H1 (cell line): ENCODE measurements at regions not wholly inside any gene's neighbourhood (a gene's known extent, or its start where the extent isn't known, plus 50 kb on each side); places are given as distances from the start of the nearest gene placed in this dataset.

ENCODE experiments used
- BCL11A ChIP-seq, 2 experiments: IDR thresholded peaks; one replicate each; pipeline ENCODE4 v1.6.1; 2011; ENCODE audit warnings: low read depth in 2 of 2, low read length in 2 of 2, mild to moderate bottlenecking in 2 of 2
- BRCA1 ChIP-seq: IDR thresholded peaks from 2 replicates; pipeline ENCODE4 v1.6.1; 2012; ENCODE audit warnings: low read depth, low read length, improper control_type of control experiment
- FOSL1 ChIP-seq: IDR thresholded peaks from 2 replicates; pipeline ENCODE4 v1.6.1; 2011; ENCODE audit warnings: mild to moderate bottlenecking, low read depth, low read length, moderate library complexity; ENCODE audit not compliant: insufficient read depth
- JUND ChIP-seq: IDR thresholded peaks from 2 replicates; pipeline ENCODE4 v1.6.1; 2011; ENCODE audit warnings: mild to moderate bottlenecking, improper control_type of control experiment, low read length

DNA sequence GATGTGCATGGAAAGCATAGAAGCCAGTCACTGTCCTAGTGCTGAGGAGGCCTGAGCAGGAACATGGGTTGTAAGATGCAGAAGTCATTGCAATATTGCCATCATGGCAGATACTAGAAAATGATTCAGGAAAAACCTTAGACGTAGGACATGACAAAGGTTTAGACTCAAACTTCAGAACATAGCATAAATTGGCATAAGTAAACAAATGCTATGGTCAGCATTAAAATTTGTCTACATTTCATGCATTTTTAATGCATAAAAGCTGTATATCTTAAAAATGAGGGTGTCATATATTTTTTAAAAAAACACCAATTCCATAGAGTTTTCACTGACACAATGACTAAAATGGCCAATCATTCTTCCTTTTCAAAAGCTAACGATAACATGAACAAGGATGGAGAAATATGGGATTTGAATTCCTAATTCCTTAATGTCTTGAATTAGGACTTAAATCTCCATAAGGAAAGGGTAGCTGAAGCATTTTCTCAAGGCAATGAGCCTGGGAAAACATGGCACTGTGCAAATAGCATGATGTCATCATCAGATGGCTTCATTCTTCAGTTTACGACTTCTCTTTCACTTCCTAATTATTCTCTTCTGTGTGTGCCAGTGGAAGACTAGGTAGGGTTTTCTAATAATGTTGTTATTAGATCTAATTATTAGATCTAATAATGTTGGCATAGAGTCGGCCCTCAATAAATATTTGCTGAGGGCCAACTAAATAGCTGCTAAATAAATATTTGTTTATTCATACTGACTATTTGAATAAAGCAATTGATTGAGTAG is 125.1 kb upstream of the FRG1 start (continued):
- TF ChIP-seq BCL11A (IDR thresholded peaks at IDR 0.05; ENCODE audit: low read depth in 2 of 2, low read length in 2 of 2) (no peak), BRCA1 (no peak), JUND (no peak), FOSL1 (no peak)
